GM13976 (cell line): ENCODE measurements at regions not wholly inside any gene's neighbourhood (a gene's known extent, or its start where the extent isn't known, plus 50 kb on each side); places are given as distances from the start of the nearest gene placed in this dataset.

Experiments
- DNase-seq: peaks from one replicate; pipeline ENCODE4 v3.0.0; 2012; ENCODE audit warnings: low spot score
- in situ Hi-C: fragments of 300-500 bp; cut with MboI; formaldehyde crosslinking; loops from one replicate; pipeline ENCODE4 v1.12.0; 2022; ENCODE audit warnings: low sequenced_read_pairs, mixed read lengths, inconsistent platforms; ENCODE audit not compliant: unreplicated experiment
- TF ChIP-seq, protein P1 (sequence below): IDR thresholded peaks from 2 replicates; pipeline ENCODE4 v1.5.1; 2012; ENCODE audit warnings: borderline replicate concordance, mild to moderate bottlenecking; ENCODE audit not compliant: insufficient read depth; ENCODE audit errors: extremely low read depth, missing control alignments, control extremely low read depth

DNA sequence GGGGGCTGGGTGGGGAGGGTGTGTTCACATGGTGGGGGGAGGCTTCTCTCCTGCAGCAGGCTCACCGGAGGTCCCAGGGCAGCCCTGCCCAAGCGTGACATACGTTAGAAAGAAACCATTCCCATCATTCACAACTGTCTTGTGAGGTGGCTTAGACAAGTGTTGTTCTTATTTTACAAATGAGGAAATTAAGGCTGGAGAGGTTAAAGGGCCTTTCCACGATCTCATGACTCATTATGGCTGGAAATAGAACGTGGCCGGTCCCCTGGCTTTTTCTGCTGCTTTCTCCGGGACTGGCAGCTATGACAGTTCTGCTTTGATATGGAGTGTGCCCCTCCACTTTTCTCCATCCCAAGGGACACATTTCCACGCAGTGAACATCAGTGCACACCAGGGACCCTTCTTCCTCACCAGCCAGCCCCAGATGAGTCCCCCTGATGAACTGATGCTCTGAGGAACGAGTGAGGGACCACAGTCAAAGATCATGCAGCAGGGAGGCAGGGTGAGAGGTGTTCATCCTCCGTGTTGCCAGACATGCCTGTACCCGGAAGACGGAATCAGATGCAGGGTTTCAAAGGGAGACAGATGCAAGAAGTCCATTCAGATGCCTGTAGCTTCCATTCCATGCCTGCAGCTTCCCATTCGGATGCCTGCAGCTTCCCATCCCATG is 64.0 kb upstream of the ACSL1 start:
- TF ChIP-seq, protein P1, sequence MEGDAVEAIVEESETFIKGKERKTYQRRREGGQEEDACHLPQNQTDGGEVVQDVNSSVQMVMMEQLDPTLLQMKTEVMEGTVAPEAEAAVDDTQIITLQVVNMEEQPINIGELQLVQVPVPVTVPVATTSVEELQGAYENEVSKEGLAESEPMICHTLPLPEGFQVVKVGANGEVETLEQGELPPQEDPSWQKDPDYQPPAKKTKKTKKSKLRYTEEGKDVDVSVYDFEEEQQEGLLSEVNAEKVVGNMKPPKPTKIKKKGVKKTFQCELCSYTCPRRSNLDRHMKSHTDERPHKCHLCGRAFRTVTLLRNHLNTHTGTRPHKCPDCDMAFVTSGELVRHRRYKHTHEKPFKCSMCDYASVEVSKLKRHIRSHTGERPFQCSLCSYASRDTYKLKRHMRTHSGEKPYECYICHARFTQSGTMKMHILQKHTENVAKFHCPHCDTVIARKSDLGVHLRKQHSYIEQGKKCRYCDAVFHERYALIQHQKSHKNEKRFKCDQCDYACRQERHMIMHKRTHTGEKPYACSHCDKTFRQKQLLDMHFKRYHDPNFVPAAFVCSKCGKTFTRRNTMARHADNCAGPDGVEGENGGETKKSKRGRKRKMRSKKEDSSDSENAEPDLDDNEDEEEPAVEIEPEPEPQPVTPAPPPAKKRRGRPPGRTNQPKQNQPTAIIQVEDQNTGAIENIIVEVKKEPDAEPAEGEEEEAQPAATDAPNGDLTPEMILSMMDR: no peak
- DNase-seq: no peak
- in situ Hi-C loops: no loop called here

DNA sequence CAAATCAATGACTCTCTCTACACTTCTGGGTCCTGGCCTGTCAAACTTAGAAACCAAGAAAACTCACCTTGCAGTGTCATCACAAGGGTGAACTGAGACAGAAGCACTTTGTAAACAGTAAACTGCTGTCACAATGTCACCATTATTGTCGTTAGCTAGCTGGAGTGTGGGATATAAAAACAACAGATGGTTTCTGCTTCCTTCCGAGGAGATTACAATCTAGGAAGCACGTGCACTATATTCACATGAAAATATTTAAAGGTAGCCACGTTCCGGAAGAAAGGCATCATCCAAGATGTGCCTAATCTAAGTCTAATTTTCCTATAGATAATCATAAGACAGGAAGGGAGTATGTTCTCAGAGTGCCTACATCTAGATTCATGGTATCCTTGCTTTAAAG is 64.7 kb upstream of the ACSL1 start:
- TF ChIP-seq, protein P1: no peak
- DNase-seq: no peak
- in situ Hi-C loops: no loop called here

GRCh38 chr4:184891816-184892397 is 66.1 kb upstream of the ACSL1 start:
- DNase-seq: no peak
- TF ChIP-seq, protein P1: no peak
- in situ Hi-C loops: no loop called here

DNA sequence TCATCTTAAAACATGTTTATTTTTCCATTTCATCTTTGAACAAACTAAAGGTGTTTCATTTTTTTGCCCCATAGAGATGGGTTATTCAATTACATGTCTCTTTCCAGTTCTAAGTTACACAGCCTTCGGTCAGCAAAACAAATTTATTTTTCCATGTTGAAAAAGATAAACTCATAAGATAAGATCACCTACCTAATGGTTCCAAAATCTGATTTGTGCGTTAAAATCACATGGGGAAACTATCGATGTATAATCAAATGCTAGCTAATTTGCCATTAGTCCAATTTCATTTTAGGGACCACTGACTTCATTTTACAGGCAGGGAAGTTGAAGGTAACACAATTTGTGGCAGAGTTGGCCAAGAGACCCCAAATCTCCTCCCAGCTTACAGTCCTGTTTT is 67.2 kb upstream of the ACSL1 start:
- TF ChIP-seq, protein P1: no peak
- no peak for DNase-seq
- in situ Hi-C loops: no loop called here

DNA sequence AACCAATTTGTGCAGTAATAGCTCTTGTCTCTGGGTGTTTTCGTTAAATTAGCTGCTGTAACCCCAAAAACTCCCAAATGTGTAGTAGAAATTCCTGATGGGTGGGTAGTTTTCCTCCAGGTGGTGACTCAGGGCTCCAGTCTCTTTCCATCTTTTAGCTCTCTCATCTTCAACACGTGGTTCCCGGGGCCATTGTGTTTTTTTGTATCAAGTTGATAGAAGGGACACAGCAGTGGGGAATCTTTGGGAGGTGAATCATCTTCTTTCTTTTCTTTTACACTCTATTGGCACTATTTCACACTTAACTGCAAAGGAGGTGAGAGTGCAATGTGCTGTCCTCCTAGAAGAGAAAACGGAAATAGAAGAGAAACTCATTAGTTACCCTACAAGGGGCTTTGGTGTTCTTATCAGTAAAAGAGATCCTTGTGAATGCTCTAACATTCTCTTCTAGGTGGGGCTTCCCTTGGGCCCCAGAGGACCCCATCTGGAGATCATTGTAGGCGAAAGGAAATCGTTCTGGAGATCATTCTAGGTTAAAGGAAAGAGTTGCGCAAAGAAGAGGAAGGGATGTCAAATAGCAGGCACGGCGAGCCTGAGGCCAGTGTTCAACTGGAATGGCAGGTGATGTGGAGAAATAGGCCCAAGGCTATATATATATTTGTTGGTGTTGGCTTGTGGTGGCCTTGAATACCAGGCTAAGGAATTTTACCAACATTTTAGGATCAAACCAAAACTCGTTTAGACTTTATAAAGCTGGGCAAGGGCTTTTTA is 68.2 kb upstream of the ACSL1 start:
- DNase-seq: no peak
- in situ Hi-C loops: no loop called here
- TF ChIP-seq, protein P1: no peak

GRCh38 chr4:184895012-184895695 is 69.4 kb upstream of the ACSL1 start:
- in situ Hi-C loops: no loop called here
- DNase-seq: no peak
- TF ChIP-seq, protein P1: no peak
